Prostate gland (tissue), 2 donors: ENCODE measurements at regions not wholly inside any gene's neighbourhood (a gene's known extent, or its start where the extent isn't known, plus 50 kb on each side); places are given as distances from the start of the nearest gene placed in this dataset.

Experiments used
- DNase-seq: peaks from one replicate; pipeline ENCODE4 v3.0.0-alpha.2; 2019; ENCODE audit warnings: low spot score
- H3K27ac ChIP-seq, 2 donors: fragments of 200-600 bp; sonication (generic); 2 replicates each; pipeline ENCODE4 v1.5.1; 2017 to 2019
- H3K27me3 ChIP-seq: fragments of 200-600 bp; sonication (generic); replicated peaks from 2 replicates; pipeline ENCODE4 v1.5.1; 2019; ENCODE audit not compliant: insufficient read depth
- H3K36me3 ChIP-seq, 2 donors: fragments of 200-600 bp; sonication (generic); 1 replicate in 1 of 2; 2 replicates in 1 of 2; pipeline versions ENCODE4 v1.5.1 to v1.8.1; 2017 to 2019
- H3K4me1 ChIP-seq: fragments of 200-600 bp; sonication (generic); replicated peaks from 2 replicates; pipeline ENCODE4 v1.5.1; 2019
- H3K4me3 ChIP-seq, 2 donors: fragments of 200-600 bp; sonication (generic); 2 replicates each; pipeline ENCODE4 v1.5.1; 2017 to 2019
- H3K9me3 ChIP-seq: fragments of 200-600 bp; sonication (generic); 2 replicates; pipeline ENCODE4 v1.5.1; 2017
- POLR2A ChIP-seq: fragments of 450-650 bp; IDR thresholded peaks from one replicate; pipeline ENCODE4 v1.6.1; 2016; ENCODE audit warnings: antibody characterized with exemption, mild to moderate bottlenecking
- POLR2AphosphoS5 ChIP-seq: sonication (generic); formaldehyde crosslinking; IDR thresholded peaks from one replicate; pipeline ENCODE4 v1.6.1; 2017; ENCODE audit warnings: antibody characterized with exemption
- WGBS: methylation state at CpG from one replicate; pipeline ENCODE4 v1.1.5; 2018; 5-methylcytosine and 5-hydroxymethylcytosine counted together
- intact Hi-C: fragments of 100-400 bp; cut with DNase I; formaldehyde crosslinking; loops from one replicate; pipeline ENCODE4 v1.14.2; 2022
- TF ChIP-seq, protein P1 (sequence below), 4 experiments: fragments of 200-600 bp in 2 of 4; fragments of 450-650 bp in 2 of 4; sonication (generic) in 2 of 4; IDR thresholded peaks; 1 replicate in 3 of 4; 2 replicates in 1 of 4; pipeline ENCODE4 v1.5.1; 2016 to 2019; ENCODE audit warnings: antibody characterized with exemption in 4 of 4, mild to moderate bottlenecking in 2 of 4, moderate library complexity in 2 of 4

DNA sequence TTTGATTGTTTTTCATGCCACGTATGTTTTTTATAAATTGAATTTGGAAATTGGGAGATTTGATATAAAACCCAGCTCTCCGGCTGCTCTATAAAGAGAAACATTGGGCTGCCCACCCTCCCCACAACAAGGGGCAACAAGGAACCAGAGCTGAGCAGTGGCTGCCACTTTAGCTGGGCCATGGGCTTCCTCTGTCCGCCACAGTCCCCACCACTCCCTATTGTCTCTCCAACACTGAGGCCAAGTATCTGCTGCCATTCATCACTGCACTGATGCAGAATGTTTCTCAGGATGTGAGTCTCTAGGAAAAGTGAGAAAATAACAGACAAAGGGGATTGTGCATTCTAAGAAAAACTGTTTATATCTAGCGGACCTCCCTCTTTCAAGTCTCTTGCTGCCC is 106.8 kb downstream of the LITAF start:
- no peaks in the 10 kb centered on the region for H3K36me3 ChIP-seq
- no peaks in the 10 kb centered on the region for H3K4me1 ChIP-seq
- H3K4me3 ChIP-seq = no peak overlapping the region
- no peak overlapping the region for H3K27ac ChIP-seq
- intact Hi-C loops = no loop called here
- DNase-seq = no peak
- TF ChIP-seq POLR2A (no peak), POLR2AphosphoS5 (no peak)
- no peaks in the 10 kb centered on the region for H3K9me3 ChIP-seq
- 99% methylated on average over 4 of the region's 4 CpGs for WGBS
- no peaks in the 10 kb centered on the region for H3K27me3 ChIP-seq

DNA sequence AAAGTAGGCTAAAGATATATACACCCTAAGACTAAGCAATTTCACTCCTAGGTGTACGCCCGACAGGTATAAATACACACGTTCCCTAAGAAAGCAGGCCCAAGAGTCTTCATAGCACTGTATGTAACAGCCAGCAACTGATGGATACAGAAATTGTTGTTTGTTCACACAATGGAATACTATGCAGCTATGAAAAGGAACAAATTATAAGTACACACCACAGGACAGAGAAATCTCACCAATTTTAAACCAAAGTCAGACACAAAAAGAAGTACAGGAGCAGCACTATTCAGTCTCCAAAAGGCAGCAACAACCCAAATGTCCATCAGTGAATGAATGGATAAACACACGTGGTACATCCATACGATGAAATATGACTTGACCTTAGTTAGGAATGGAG is 106.1 kb downstream of the LITAF start:
- H3K4me3 ChIP-seq = no peak overlapping the region
- no peaks in the 10 kb centered on the region for H3K9me3 ChIP-seq
- TF ChIP-seq, protein P1, sequence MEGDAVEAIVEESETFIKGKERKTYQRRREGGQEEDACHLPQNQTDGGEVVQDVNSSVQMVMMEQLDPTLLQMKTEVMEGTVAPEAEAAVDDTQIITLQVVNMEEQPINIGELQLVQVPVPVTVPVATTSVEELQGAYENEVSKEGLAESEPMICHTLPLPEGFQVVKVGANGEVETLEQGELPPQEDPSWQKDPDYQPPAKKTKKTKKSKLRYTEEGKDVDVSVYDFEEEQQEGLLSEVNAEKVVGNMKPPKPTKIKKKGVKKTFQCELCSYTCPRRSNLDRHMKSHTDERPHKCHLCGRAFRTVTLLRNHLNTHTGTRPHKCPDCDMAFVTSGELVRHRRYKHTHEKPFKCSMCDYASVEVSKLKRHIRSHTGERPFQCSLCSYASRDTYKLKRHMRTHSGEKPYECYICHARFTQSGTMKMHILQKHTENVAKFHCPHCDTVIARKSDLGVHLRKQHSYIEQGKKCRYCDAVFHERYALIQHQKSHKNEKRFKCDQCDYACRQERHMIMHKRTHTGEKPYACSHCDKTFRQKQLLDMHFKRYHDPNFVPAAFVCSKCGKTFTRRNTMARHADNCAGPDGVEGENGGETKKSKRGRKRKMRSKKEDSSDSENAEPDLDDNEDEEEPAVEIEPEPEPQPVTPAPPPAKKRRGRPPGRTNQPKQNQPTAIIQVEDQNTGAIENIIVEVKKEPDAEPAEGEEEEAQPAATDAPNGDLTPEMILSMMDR (IDR thresholded peaks at IDR 0.05) = no peak
- TF ChIP-seq POLR2AphosphoS5 = no peak
- no peak for TF ChIP-seq POLR2A
- H3K27me3 ChIP-seq = no peaks in the 10 kb centered on the region
- intact Hi-C loops = no loop called here
- H3K27ac ChIP-seq = no peak overlapping the region
- WGBS = 98% methylated on average over 5 of the region's 5 CpGs
- H3K4me1 ChIP-seq = no peaks in the 10 kb centered on the region
- DNase-seq = no peak
- H3K36me3 ChIP-seq = no peaks in the 10 kb centered on the region

DNA sequence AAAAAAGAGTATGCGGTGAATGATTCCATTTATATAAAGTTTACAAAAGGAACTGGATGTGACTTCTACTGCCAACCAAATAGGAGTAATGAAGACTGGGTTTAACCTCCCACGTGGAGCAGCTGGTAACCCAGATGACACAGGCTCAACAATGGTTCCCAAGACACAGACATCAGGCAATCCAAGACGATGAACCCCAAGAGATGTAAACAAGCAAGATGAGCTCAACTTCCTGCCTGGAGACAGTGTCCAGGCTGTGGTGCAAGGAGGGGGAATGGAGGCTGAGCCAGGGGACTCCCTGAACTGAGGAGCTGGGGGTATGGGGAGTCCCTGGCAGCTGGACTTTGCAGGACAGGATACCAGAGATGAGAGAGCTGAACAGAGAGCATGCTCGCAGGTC is 104.7 kb downstream of the LITAF start:
- H3K36me3 ChIP-seq = no peaks in the 10 kb centered on the region
- H3K4me1 ChIP-seq = no peaks in the 10 kb centered on the region
- no peaks in the 10 kb centered on the region for H3K27me3 ChIP-seq
- TF ChIP-seq POLR2AphosphoS5 (no peak), POLR2A (no peak)
- TF ChIP-seq, protein P1 (IDR thresholded peaks at IDR 0.05) = no peak
- DNase-seq = no peak
- intact Hi-C loops = no loop called here
- H3K9me3 ChIP-seq = no peaks in the 10 kb centered on the region
- 57% methylated on average over 4 of the region's 4 CpGs for WGBS
- H3K27ac ChIP-seq = no peak overlapping the region
- H3K4me3 ChIP-seq = no peak overlapping the region

DNA sequence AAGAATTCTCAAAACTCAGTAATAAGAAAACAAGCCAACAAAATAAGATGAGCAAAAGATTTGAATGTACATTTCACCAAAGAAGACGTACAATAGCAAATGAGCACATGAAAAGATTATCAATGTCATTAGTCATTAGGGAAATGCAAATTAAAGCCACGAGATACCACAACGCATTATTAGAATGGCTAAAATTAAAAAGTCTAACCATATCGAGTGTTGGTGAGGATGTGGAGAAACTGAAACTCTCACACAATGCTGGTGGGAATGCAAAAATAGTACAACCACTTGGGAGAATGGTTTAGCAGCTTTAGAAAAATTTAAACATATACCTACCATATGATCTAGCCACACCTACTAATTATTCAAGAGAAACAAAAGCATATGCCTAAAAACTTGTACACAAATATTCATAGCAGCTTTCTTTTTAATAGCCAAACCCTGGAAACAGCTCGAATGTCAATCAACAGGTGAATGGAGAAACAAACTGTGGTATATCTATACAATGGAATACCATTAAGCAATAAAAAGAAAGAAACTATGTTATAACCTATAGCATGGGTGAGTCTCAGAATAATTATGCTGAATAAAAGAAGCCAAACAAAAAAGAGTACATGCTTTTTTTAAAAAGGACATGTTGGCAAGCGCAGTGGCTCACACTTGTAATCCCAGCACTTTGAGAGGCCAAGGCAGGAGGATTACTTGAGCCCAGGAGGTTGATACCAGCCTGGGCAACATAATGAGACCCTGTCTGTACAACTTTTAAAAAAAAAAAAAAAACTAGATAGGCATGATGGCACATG is 103.6 kb downstream of the LITAF start:
- intact Hi-C loops = no loop called here
- H3K27ac ChIP-seq = no peak overlapping the region
- no peaks in the 10 kb centered on the region for H3K9me3 ChIP-seq
- H3K36me3 ChIP-seq = no peaks in the 10 kb centered on the region
- H3K4me3 ChIP-seq = no peak overlapping the region
- H3K27me3 ChIP-seq = no peaks in the 10 kb centered on the region
- H3K4me1 ChIP-seq = no peaks in the 10 kb centered on the region
- TF ChIP-seq POLR2A = no peak
- TF ChIP-seq, protein P1 (IDR thresholded peaks at IDR 0.05) = no peak
- no peak for TF ChIP-seq POLR2AphosphoS5
- 96% methylated on average over 6 of the region's 6 CpGs for WGBS
- DNase-seq = no peak

DNA sequence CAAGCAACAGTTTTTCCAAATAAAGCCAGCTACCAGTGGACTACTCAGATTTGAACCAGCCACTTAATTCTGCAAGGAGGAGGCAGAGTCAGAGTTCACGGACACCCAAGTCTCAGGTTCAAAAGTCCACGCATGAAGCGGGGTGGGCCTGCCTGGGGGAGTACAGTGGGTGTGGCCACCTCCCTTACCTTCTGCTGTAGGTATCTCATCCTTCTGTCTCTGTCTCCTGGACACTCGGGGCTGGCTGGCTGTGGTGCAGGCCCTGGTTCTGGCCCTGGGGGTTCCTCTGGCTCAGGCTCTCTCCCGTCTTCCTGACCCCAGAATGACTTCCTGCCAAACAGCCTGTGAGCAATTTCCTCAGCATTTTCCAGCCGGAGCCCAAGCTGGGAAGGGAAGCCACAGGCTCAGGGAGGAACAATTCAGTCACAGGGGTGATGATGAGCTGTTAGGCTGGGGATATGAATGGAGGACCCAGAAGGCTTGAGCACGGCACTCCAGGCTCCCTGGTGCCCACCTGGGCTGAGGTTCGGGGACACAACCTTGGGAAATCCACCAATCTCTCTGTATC is 101.9 kb downstream of the LITAF start:
- Histone ChIP-seq H3K4me1 (no peaks in the 10 kb centered on the region), H3K27ac (no peak overlapping the region), H3K9me3 (no peaks in the 10 kb centered on the region), H3K4me3 (no peak overlapping the region), H3K36me3 (no peaks in the 10 kb centered on the region), H3K27me3 (no peaks in the 10 kb centered on the region)
- intact Hi-C loops = no loop called here
- TF ChIP-seq, protein P1 (IDR thresholded peaks at IDR 0.05) = no peak
- TF ChIP-seq POLR2AphosphoS5 (no peak), POLR2A (no peak)
- DNase-seq = no peak
- 91% methylated on average over 8 of the region's 8 CpGs for WGBS
